Mononuclear cell (primary cell): ENCODE measurements at regions not wholly inside any gene's neighbourhood (a gene's known extent, or its start where the extent isn't known, plus 50 kb on each side); places are given as distances from the start of the nearest gene placed in this dataset.

Source experiments
- H3K27me3 ChIP-seq: 2 replicates; pipeline ENCODE4 v1.6.0; 2011; ENCODE audit warnings: low read length, control low read depth; ENCODE audit not compliant: insufficient read depth
- H3K4me1 ChIP-seq: 2 replicates; pipeline ENCODE4 v1.5.1; 2011; ENCODE audit warnings: mild to moderate bottlenecking, low read length, control low read depth; ENCODE audit not compliant: insufficient read depth
- H3K4me3 ChIP-seq: 2 replicates; pipeline ENCODE4 v1.5.1; 2011; ENCODE audit warnings: mild to moderate bottlenecking, low read length, moderate library complexity
- H3K9me3 ChIP-seq: 2 replicates; pipeline ENCODE4 v1.5.1; 2011; ENCODE audit warnings: low read depth, mild to moderate bottlenecking, control low read depth, low read length

GRCh38 chr14:61140872-61141271 is 140.3 kb downstream of the TMEM30B start:
- no peaks in the 10 kb centered on the region for H3K4me1 ChIP-seq
- H3K27me3 ChIP-seq = no peaks in the 10 kb centered on the region
- no peaks in the 10 kb centered on the region for H3K9me3 ChIP-seq
- H3K4me3 ChIP-seq = no peak overlapping the region

DNA sequence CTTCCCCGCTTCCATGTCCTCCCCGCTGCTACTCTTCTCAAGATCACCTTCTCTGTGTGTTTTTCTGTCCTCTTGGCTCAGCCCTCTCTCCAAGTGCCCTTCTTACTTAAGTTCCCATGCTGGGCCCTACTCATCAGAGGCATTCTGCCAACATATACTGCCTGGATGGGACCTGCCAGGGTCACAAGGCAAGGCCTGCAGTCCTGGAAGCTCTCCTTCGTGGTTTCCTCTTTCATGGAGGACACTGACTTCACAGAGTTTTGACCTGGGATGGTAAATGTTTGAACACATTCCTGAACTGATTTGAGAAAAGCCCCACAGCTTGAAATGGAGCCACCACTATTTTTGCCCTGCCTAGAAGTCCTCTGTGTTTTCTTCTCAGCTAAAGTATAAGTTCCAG is 140.9 kb downstream of the TMEM30B start:
- Histone ChIP-seq H3K4me3 (no peak overlapping the region), H3K4me1 (no peaks in the 10 kb centered on the region), H3K27me3 (no peaks in the 10 kb centered on the region), H3K9me3 (no peaks in the 10 kb centered on the region)

GRCh38 chr14:61139006-61139599 is 142.0 kb downstream of the TMEM30B start:
- H3K9me3 ChIP-seq = no peaks in the 10 kb centered on the region
- no peaks in the 10 kb centered on the region for H3K4me1 ChIP-seq
- H3K4me3 ChIP-seq = no peak overlapping the region
- H3K27me3 ChIP-seq = no peaks in the 10 kb centered on the region

GRCh38 chr14:61132894-61133293 is 148.2 kb downstream of the TMEM30B start:
- no peak overlapping the region for H3K4me3 ChIP-seq
- H3K4me1 ChIP-seq = no peaks in the 10 kb centered on the region
- H3K27me3 ChIP-seq = no peaks in the 10 kb centered on the region
- H3K9me3 ChIP-seq = no peaks in the 10 kb centered on the region

GRCh38 chr14:61132336-61132735 is 148.8 kb downstream of the TMEM30B start:
- Histone ChIP-seq H3K9me3 (no peaks in the 10 kb centered on the region), H3K27me3 (no peaks in the 10 kb centered on the region), H3K4me1 (no peaks in the 10 kb centered on the region), H3K4me3 (no peak overlapping the region)

DNA sequence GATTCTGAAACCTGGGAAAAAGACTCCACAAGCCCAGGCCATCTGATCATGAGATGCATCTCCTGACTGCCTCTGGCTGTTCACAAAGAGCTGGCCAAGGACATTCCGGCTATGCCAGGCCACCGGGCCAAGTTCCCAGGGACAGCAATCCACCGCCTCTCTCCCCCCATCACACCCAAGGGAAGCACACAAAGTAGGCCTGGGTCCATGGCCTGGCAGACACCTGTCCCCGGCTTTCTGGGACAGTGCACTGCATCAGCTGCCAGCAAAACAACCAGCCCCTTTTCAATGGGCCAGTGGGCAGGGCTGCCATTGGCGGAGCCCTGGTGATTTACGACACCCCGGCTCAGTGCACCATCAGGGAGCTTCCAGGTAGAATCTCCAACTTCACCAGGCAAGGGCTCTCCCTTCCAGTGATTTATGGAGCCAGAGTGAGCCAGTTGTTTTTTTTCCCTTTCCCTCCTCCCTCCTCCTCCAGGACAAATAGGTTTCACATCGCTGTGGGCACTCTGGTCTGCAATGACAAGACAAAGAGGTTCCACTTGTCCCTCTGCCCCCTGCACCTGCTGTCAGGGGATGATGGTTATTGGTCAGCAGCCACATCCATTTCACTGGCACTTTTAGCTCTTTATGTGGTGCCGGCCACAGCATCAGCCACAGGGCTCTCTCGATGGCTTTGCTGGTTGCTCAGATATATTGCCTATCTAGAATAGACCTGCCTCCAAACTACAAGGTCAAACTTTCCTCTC is 149.6 kb downstream of the SLC38A6 start:
- H3K4me1 ChIP-seq = no peaks in the 10 kb centered on the region
- H3K9me3 ChIP-seq = no peaks in the 10 kb centered on the region
- H3K27me3 ChIP-seq = no peaks in the 10 kb centered on the region
- H3K4me3 ChIP-seq = no peak overlapping the region

GRCh38 chr14:61129168-61129745 is 148.2 kb downstream of the SLC38A6 start:
- no peaks in the 10 kb centered on the region for H3K4me1 ChIP-seq
- no peaks in the 10 kb centered on the region for H3K9me3 ChIP-seq
- H3K27me3 ChIP-seq = no peaks in the 10 kb centered on the region
- no peak overlapping the region for H3K4me3 ChIP-seq

- H3K4me1 ChIP-seq = no peaks in the 10 kb centered on the region
- H3K27me3 ChIP-seq = no peaks in the 10 kb centered on the region
- H3K9me3 ChIP-seq = no peaks in the 10 kb centered on the region
- no peak overlapping the region for H3K4me3 ChIP-seq
Measured at GRCh38 chr14:61128382-61129167, 147.5 kb downstream of the SLC38A6 start.

GRCh38 chr14:61126603-61127498 is 145.8 kb downstream of the SLC38A6 start:
- Histone ChIP-seq H3K4me3 (no peak overlapping the region), H3K4me1 (peaks cover 6% of the 10 kb centered on the region), H3K9me3 (no peaks in the 10 kb centered on the region), H3K27me3 (no peaks in the 10 kb centered on the region)

DNA sequence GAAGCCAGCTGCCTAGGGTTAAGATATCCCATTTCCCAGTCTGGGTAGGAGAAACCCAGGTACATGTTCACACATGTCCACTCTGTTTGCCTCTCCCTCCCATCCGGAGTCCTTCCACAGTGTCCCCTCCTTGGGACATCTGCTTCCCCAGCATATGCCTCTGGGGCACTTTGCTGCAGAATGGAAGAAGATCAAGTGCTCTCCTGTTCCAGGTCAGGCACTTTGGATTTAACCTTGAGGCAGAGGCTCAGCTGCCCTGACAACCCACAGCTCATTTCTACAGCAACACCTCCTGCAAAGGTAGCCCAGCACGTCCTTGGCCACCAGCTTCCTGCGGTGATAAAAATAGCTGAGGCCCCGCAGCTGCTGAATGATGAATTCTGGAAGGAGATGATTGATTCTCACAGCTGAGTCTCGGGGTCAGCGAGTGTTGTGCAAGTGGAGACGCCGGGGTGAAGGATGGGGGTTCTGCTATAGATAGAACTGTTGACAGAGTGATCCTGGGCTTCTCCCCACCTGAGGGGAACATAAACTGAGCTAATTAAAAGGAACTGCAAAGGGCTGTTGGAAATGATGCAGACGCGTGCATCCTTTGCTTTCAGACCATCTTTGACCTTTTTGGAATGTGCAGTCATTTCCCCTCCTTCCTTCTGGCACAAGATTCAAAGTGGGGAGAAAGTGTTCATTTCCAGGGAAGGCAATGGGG is 145.0 kb downstream of the SLC38A6 start:
- peaks cover 12% of the 10 kb centered on the region for H3K4me1 ChIP-seq
- no peaks in the 10 kb centered on the region for H3K9me3 ChIP-seq
- H3K4me3 ChIP-seq = no peak overlapping the region
- no peaks in the 10 kb centered on the region for H3K27me3 ChIP-seq

DNA sequence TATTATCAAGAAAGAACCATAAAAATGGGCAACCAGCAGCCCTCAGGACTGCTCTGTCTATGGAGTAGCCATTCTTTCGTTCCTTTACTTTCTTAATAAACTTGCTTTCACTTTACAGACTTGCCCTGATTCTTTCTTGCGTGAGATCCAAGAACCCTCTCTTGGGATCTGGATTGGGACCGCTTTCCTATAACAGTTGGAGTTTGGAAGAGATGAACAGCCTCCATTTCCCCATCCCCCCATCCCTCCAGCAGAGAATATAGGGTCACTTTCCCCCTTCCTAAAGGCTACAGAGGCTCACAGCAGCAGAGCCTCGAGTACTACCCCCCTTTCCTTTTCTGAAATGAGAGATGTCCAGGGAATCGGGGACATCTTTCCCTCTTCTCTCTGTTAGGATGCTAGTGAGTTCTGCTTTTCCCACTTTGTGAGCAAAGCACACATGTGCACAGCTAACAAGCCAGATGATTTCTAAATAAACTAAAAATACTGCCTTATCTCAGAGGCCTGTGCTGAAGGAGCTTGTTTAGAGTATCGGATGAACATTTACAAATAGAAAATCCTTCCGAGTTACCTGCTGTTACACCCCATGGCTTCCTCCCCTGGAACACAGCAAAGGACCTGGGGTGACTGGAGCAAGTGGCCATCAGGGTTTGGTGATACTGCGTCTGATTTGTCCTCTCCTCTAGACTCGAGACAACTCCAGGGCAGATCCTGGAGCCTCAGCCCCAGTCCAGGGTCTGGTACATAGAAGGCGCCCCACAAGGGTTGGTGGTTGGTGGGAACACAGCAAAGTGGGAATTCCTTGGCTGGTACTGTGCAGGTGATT is 144.2 kb downstream of the SLC38A6 start:
- H3K27me3 ChIP-seq = no peaks in the 10 kb centered on the region
- peaks cover 18% of the 10 kb centered on the region for H3K4me1 ChIP-seq
- H3K9me3 ChIP-seq = no peaks in the 10 kb centered on the region
- H3K4me3 ChIP-seq = no peak overlapping the region

- no peak overlapping the region for H3K4me3 ChIP-seq
Measured at GRCh38 chr14:61122862-61123261, 141.8 kb downstream of the SLC38A6 start.

DNA sequence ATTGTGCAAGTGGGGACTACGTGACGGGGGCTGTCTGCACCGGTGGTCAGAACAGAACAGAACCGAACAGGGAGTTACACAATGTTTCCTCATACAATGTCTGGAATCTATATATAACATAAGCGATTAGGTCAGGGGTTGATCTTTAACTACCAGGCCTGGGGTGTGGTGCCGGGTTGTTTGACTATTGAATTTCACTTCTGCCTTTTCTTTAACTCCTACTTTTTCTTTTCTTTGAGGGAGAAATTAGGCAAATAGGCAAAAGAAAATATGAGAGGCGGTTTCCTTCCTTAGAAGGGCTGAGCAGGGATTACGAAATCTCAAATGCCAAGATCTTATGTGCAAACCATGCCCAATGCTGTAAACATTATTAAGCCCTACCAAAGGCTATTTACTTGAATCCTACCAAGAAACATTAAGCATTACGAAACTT is 140.3 kb downstream of the SLC38A6 start:
- Histone ChIP-seq H3K4me1 (peaks cover 18% of the 10 kb centered on the region), H3K9me3 (no peaks in the 10 kb centered on the region), H3K27me3 (no peaks in the 10 kb centered on the region), H3K4me3 (no peak overlapping the region)

More at GRCh38 chr14:61122862-61123261, 141.8 kb downstream of the SLC38A6 start:
- Histone ChIP-seq H3K4me1 (peaks cover 18% of the 10 kb centered on the region), H3K9me3 (no peaks in the 10 kb centered on the region), H3K27me3 (no peaks in the 10 kb centered on the region)
